Liver (tissue), 8 donors: ENCODE measurements at regions not wholly inside any gene's neighbourhood (a gene's known extent, or its start where the extent isn't known, plus 50 kb on each side); places are given as distances from the start of the nearest gene placed in this dataset.
"Not testable (repeated sequence)": the region's sequence is repeated elsewhere in the genome, so short reads cannot be mapped to it uniquely, and the experiment has no call there.

Experiments
- DNase-seq: peaks from one replicate; pipeline ENCODE4 v3.0.0-alpha.2; 2017; ENCODE audit warnings: low spot score
- H3K27ac ChIP-seq, 2 donors: one replicate each; pipeline ENCODE4 v1.7.0; 2013; ENCODE audit warnings: inconsistent platforms in 2 of 2, low read length in 2 of 2, control low read depth in 1 of 2, low read depth in 1 of 2, mild to moderate bottlenecking in 1 of 2
- H3K27me3 ChIP-seq, 4 donors: one replicate each; pipeline versions ENCODE4 v1.6.1 to v1.7.0; 2013; ENCODE audit warnings: low read length in 3 of 4, inconsistent platforms in 1 of 4, mild to moderate bottlenecking in 1 of 4, moderate library complexity in 1 of 4; ENCODE audit not compliant: control insufficient read depth in 4 of 4, insufficient read depth in 4 of 4
- H3K36me3 ChIP-seq, 4 donors: one replicate each; pipeline versions ENCODE4 v1.6.1 to v1.7.0; 2013; ENCODE audit warnings: low read length in 3 of 4, mild to moderate bottlenecking in 3 of 4, low read depth in 1 of 4, moderate library complexity in 1 of 4; ENCODE audit not compliant: control insufficient read depth in 4 of 4, insufficient read depth in 3 of 4
- H3K4me1 ChIP-seq, 4 donors: one replicate each; pipeline versions ENCODE4 v1.6.1 to v1.7.0; 2013; ENCODE audit warnings: low read length in 3 of 4, mild to moderate bottlenecking in 3 of 4, moderate library complexity in 1 of 4; ENCODE audit not compliant: control insufficient read depth in 4 of 4, insufficient read depth in 4 of 4
- H3K4me3 ChIP-seq, 3 donors: one replicate each; pipeline versions ENCODE4 v1.6.1 to v1.7.0; 2013; ENCODE audit warnings: low read length in 3 of 3, control low read depth in 1 of 3, low read depth in 1 of 3, mild to moderate bottlenecking in 1 of 3
- H3K9ac ChIP-seq, 2 donors: one replicate each; pipeline ENCODE4 v1.7.0; 2013; ENCODE audit warnings: low read length in 2 of 2, mild to moderate bottlenecking in 2 of 2, moderate library complexity in 2 of 2, control low read depth in 1 of 2, low read depth in 1 of 2
- H3K9me3 ChIP-seq, 4 donors: one replicate each; pipeline versions ENCODE4 v1.6.1 to v1.7.0; 2013; ENCODE audit warnings: low read length in 3 of 4; ENCODE audit not compliant: control insufficient read depth in 4 of 4
- EGR1 ChIP-seq, 2 donors: IDR thresholded peaks; 2 replicates each; pipeline ENCODE4 v1.6.1; 2016 to 2018; ENCODE audit warnings: antibody characterized with exemption in 2 of 2, low read depth in 2 of 2
- FOXA1 ChIP-seq: IDR thresholded peaks from 2 replicates; pipeline ENCODE4 v1.6.1; 2016; ENCODE audit warnings: antibody characterized with exemption
- FOXA2 ChIP-seq: IDR thresholded peaks from 2 replicates; pipeline ENCODE4 v1.6.1; 2016; ENCODE audit warnings: antibody characterized with exemption
- GABPA ChIP-seq, 2 donors: IDR thresholded peaks in 1 of 2; conservative IDR thresholded peaks in 1 of 2; 2 replicates each; pipeline ENCODE4 v1.6.1; 2016; ENCODE audit warnings: antibody characterized with exemption in 2 of 2, mild to moderate bottlenecking in 1 of 2, moderate library complexity in 1 of 2
- HNF4A ChIP-seq, 2 donors: conservative IDR thresholded peaks; 2 replicates each; pipeline ENCODE4 v1.6.1; 2016; ENCODE audit warnings: antibody characterized with exemption in 2 of 2, mild to moderate bottlenecking in 2 of 2
- HNF4G ChIP-seq: IDR thresholded peaks from 2 replicates; pipeline ENCODE4 v1.6.1; 2016; ENCODE audit warnings: antibody characterized with exemption
- JUND ChIP-seq, 2 donors: IDR thresholded peaks; 2 replicates each; pipeline ENCODE4 v1.6.1; 2016; ENCODE audit warnings: antibody characterized with exemption in 2 of 2
- RAD21 ChIP-seq, 2 donors: IDR thresholded peaks; 2 replicates each; pipeline ENCODE4 v1.6.1; 2016; ENCODE audit warnings: antibody characterized with exemption in 2 of 2, mild to moderate bottlenecking in 2 of 2
- RXRA ChIP-seq, 2 donors: IDR thresholded peaks; 2 replicates each; pipeline ENCODE4 v1.6.1; 2017 to 2018; ENCODE audit warnings: antibody characterized with exemption in 2 of 2, mild to moderate bottlenecking in 1 of 2
- SP1 ChIP-seq: IDR thresholded peaks from 2 replicates; pipeline ENCODE4 v1.6.1; 2018; ENCODE audit warnings: antibody characterized with exemption, mild to moderate bottlenecking
- TAF1 ChIP-seq: conservative IDR thresholded peaks from 2 replicates; pipeline ENCODE4 v1.6.1; 2016; ENCODE audit warnings: antibody characterized with exemption, mild to moderate bottlenecking
- WGBS: extraction: QIAGEN DNeasy Blood & Tissue Kit; methylation state at CpG from one replicate; pipeline ENCODE4 v1.1.7; 2013; 5-methylcytosine and 5-hydroxymethylcytosine counted together
- TF ChIP-seq, protein P1 (sequence below): IDR thresholded peaks from 2 replicates; pipeline ENCODE4 v1.6.1; 2016; ENCODE audit warnings: antibody characterized with exemption
- TF ChIP-seq, protein P2 (sequence below): fragments of 150-350 bp; IDR thresholded peaks from 2 replicates; pipeline ENCODE4 v1.5.1; 2017; ENCODE audit warnings: improper control_type of control experiment, low read depth, low read length; ENCODE audit not compliant: missing input control
- TF ChIP-seq, protein P3 (sequence below): IDR thresholded peaks from 2 replicates; pipeline ENCODE4 v1.6.1; 2016; ENCODE audit warnings: antibody characterized with exemption, mild to moderate bottlenecking
- donor health status: healthy.
- donor health status: healthy.
- donor health status: healthy.
- donor health status: healthy.
- donor health status: healthy.

DNA sequence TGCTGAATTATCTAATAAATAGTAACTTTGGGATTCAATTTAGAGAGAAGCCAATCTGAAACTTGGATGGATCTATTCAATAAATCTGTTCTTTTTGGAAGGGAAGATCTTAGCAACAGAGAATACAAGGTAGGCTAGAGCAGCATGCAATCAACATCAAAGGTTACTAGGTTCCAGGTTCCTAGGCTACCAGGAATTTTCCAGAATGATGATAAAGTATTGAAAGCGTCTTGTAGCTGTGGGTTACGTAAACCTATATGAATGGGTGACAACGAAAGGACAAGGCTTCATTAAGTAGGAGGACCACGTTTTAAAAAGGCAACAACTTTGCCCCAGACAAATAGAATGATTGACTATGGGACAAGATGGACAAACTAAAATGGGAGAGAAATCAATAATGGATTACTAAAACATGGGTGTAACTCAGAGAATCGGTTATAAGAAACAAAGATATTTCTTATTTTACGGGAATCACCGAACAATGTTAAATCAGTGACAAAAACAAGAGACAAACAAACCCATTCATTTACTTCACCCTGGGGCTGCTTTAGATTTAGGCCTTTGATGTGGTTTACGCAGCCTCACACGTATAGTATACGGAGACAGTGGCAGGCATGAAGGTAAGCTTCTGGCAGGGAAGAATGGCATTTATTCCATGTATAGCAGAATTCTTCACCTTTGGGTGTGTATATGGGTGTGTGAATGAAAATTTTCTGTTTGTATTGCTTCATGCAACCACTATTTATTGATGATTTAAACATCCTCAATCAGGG lies 732.6 kb upstream of the PABPC4L start:
- Histone ChIP-seq H3K4me3 (no peak overlapping the region), H3K27ac (no peak overlapping the region), H3K9me3 (no peaks in the 10 kb centered on the region), H3K4me1 (no peaks in the 10 kb centered on the region), H3K9ac (no peak overlapping the region), H3K27me3 (no peaks in the 10 kb centered on the region), H3K36me3 (no peaks in the 10 kb centered on the region)
- TF ChIP-seq EGR1 (IDR thresholded peaks at IDR 0.05; ENCODE audit: low read depth in 2 of 2) (no peak), RAD21 (IDR thresholded peaks at IDR 0.05) (no peak), SP1 (no peak), FOXA1 (no peak), HNF4A (conservative IDR thresholded peaks at IDR 0.05) (no peak), TAF1 (no peak), FOXA2 (no peak), RXRA (IDR thresholded peaks at IDR 0.05) (no peak)
- TF ChIP-seq, protein P1, sequence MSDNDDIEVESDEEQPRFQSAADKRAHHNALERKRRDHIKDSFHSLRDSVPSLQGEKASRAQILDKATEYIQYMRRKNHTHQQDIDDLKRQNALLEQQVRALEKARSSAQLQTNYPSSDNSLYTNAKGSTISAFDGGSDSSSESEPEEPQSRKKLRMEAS, result no peak
- TF ChIP-seq, protein P2, sequence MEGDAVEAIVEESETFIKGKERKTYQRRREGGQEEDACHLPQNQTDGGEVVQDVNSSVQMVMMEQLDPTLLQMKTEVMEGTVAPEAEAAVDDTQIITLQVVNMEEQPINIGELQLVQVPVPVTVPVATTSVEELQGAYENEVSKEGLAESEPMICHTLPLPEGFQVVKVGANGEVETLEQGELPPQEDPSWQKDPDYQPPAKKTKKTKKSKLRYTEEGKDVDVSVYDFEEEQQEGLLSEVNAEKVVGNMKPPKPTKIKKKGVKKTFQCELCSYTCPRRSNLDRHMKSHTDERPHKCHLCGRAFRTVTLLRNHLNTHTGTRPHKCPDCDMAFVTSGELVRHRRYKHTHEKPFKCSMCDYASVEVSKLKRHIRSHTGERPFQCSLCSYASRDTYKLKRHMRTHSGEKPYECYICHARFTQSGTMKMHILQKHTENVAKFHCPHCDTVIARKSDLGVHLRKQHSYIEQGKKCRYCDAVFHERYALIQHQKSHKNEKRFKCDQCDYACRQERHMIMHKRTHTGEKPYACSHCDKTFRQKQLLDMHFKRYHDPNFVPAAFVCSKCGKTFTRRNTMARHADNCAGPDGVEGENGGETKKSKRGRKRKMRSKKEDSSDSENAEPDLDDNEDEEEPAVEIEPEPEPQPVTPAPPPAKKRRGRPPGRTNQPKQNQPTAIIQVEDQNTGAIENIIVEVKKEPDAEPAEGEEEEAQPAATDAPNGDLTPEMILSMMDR, result no peak
- WGBS, result 72% methylated on average over 10 of the region's 10 CpGs
- DNase-seq, result no peak

DNA sequence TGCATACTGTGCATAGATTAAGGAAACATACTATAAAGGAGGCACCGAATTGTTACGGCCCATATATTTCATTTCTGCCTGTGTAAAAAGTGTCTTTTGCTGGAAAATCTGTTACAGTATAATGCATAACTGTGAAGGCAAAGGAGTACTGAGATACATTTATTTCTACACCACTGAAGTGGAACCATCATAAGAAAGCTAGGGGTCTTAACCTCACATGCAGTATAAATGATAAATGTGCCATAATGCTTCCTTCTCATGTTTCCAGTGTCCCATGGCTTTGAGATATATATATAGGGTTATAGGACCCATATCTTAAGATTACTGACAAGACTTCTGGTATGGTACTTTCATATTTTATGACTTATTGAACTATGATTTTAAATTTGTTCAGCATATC lies 713.8 kb upstream of the PABPC4L start:
- Histone ChIP-seq H3K9me3 (no peaks in the 10 kb centered on the region), H3K27me3 (no peaks in the 10 kb centered on the region), H3K27ac (no peak overlapping the region), H3K9ac (no peak overlapping the region), H3K36me3 (no peaks in the 10 kb centered on the region), H3K4me3 (no peak overlapping the region), H3K4me1 (no peaks in the 10 kb centered on the region)
- TF ChIP-seq RAD21 (IDR thresholded peaks at IDR 0.05) (no peak), FOXA1 (no peak), JUND (IDR thresholded peaks at IDR 0.05) (no peak), GABPA (IDR thresholded peaks at IDR 0.05 in 1 of 2, conservative IDR thresholded peaks at IDR 0.05 in 1 of 2) (no peak), HNF4G (no peak)
- TF ChIP-seq, protein P3, sequence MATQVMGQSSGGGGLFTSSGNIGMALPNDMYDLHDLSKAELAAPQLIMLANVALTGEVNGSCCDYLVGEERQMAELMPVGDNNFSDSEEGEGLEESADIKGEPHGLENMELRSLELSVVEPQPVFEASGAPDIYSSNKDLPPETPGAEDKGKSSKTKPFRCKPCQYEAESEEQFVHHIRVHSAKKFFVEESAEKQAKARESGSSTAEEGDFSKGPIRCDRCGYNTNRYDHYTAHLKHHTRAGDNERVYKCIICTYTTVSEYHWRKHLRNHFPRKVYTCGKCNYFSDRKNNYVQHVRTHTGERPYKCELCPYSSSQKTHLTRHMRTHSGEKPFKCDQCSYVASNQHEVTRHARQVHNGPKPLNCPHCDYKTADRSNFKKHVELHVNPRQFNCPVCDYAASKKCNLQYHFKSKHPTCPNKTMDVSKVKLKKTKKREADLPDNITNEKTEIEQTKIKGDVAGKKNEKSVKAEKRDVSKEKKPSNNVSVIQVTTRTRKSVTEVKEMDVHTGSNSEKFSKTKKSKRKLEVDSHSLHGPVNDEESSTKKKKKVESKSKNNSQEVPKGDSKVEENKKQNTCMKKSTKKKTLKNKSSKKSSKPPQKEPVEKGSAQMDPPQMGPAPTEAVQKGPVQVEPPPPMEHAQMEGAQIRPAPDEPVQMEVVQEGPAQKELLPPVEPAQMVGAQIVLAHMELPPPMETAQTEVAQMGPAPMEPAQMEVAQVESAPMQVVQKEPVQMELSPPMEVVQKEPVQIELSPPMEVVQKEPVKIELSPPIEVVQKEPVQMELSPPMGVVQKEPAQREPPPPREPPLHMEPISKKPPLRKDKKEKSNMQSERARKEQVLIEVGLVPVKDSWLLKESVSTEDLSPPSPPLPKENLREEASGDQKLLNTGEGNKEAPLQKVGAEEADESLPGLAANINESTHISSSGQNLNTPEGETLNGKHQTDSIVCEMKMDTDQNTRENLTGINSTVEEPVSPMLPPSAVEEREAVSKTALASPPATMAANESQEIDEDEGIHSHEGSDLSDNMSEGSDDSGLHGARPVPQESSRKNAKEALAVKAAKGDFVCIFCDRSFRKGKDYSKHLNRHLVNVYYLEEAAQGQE, result no peak
- TF ChIP-seq, protein P1, result no peak
- WGBS, result 89% methylated on average over 2 of the region's 2 CpGs
- DNase-seq, result no peak

DNA sequence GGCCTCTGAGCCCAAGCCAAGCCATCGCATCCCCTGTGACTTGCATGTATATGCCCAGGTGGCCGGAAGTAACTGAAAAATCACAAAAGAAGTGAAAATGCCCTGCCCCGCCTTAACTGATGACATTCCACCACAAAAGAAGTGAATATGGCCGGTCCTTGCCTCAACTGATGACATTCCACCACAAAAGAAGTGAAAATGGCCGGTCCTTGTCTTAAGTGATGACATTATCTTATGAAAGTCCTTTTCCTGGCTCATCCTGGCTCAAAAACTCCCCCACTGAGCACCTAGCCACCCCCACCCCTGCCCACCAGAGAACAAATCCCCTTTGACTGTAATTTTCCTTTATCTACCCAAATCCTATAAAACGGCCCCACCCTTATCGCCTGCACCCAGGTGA lies 712.7 kb upstream of the PABPC4L start:
- H3K27ac ChIP-seq, H3K9me3 ChIP-seq, H3K4me1 ChIP-seq, H3K9ac ChIP-seq, H3K36me3 ChIP-seq, DNase-seq, H3K27me3 ChIP-seq, H3K4me3 ChIP-seq: not testable (repeated sequence)
- 76% methylated on average over 7 of the region's 7 CpGs for WGBS
